T-helper 2 cell (primary cell): ENCODE measurements at regions not wholly inside any gene's neighbourhood (a gene's known extent, or its start where the extent isn't known, plus 50 kb on each side); places are given as distances from the start of the nearest gene placed in this dataset.
"Not testable (repeated sequence)": the region's sequence is repeated elsewhere in the genome, so short reads cannot be mapped to it uniquely, and the experiment has no call there.

Experiments used
- DNase-seq, 5 experiments: peaks; one replicate each; pipeline versions ENCODE4 v3.0.0 to v3.0.0-alpha.2; 2012 to 2022

DNA sequence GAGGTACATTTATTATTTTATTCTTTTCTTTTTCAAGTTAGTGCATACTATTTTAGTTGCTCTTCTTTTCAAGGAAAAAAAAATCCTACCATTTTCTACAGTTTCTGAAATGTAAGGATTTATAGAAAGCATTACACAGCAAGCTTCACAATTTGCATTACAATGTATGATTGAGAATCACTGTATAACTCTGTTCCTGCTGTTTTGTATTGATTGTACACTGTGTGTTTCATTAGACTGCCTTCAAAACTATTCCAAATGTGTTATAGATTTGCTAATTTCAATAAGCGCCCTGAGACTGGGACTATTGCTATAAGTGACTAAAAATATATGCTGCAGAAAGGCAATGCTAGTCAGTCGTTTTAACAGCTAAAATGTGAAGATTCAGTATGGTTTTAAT is 479.7 kb upstream of the EYS start:
- DNase-seq = no peak

DNA sequence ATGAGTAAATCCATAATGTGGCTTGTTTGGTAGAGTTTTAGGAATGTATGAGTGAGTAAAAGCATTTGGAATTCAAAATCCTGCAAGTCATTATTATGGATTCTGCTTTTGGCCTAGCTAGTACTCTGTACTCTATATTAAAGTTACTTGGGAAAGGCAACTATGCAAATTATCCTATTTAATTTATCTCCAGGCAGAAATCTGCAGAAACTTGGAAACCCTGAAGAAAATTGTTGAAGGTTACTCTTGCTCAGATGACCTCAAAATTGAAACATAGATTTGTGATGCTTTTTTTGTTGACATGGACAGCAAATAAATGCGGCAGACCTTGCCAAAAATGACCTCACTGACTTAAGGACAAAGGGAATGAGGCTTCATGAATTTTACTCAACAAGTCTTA is 477.1 kb upstream of the EYS start:
- DNase-seq = no peak

DNA sequence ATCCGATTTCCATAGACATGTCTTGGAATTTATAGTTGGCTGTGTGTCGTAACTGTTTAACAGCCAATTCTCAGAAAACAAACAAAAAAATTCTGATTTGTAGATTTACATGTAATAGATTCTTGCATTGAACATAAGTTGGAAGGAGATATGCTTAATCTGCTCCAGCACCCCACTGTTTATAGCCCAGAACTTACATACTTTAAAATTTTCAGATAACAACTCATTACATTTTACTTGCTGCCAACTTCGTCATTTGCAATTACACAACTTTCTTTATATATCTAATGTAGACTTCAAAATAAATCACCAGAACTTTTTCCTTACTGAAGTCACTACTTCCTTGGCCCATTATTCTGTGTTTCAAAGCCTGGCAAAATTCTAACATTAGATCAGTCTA is 472.3 kb upstream of the EYS start:
- no peak for DNase-seq

DNA sequence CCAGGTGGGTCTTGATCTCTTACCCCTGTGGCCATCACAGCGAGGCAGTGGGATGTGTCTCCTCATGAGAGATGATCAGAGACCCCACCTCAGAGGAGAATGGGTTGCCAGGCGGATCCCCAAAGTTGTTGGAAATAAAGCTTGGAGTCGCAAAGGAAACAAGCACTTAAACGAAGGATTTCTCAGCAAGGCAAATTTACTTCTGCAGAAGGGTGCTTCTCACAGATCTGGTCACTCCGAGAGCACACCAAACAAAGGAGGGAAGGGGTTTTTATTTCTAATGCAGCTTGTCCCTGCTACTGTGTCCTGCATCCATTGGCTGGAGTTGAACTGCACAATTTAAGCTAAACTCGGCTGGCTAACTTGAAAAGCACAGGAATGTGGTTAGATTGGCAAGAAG is 466.6 kb upstream of the EYS start:
- DNase-seq = no peak

DNA sequence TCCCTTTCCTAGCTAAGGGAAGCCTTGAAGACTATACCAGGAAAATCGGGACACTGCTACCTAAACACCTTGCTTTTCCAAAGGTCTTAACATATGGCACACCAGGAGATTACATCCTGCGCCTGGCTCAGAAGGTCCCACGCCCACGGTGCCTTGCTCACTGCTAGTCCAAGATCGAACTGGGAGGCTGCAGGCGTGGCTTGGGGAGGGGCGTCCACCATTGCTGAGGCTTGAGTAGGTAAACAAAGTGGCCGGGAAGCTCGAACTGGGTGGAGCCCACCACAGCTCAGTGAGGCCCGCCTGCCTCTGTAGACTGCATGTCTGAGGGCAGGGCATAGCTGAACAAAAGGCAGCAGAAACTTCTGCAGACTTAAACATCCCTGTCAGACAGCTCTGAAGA is 459.7 kb upstream of the EYS start:
- DNase-seq = not testable (repeated sequence)

DNA sequence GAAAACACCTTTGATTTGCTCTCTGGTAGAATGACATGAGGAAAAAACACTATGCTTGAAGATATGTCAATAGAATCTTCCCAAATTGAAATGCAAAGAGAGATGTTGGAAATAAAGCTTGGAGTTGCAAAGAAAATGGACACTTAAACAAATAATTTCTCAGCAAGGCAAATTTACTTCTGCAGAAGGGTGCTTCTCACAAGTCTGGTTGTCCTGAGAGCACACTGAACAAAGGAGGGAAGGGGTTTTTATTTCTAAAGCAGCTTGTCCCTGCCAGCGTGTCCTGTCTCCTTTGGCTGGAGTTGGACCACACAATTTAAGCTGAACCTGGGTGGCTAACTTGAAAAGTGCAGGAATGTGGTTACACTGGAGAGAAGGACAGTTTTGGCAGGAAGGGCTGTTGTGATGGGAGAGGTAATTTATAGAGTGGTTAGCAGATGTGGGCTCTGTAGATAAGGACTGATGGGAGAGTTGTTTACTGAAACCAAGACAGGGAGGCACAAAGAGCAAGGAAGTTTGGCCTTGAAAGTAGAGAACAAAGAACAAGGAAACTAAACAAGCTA is 454.6 kb upstream of the EYS start:
- DNase-seq = no peak

DNA sequence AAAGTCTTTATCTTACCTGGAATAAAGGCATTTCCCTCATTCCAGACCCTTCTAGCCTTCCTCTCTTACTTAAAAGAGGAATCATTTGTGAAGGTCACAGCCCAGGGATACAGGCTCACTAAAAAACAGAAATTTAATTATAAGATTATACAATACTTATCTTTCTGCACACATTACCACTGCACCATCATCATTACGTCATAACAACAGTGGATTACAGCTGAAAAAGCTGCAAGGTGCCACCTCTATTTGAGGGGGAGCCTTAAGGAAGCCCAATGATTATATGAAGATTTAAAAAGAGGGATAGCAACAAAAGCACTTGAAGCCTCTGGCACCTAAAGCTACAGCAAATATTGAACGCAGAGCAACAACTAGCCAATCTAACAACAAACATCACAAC is 452.9 kb upstream of the EYS start:
- DNase-seq = no peak

DNA sequence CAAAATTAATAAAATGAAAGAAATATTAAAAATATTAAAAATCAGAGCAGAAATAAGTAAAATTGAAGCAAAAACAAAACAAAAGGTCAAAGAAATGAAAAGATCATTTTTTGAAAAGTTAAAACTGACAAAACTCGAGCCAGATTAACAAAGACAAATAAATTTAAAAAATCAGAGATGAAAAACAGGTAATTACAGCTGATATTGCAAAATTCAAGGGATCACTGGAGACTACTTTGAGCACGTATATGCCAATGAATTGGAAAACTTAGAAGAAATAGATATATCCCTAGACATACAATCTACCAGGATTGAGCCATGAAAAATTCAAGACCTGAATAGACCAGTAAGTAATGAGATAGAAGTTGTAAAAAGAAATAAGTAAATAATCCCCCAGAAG is 446.2 kb upstream of the EYS start:
- DNase-seq = no peak

DNA sequence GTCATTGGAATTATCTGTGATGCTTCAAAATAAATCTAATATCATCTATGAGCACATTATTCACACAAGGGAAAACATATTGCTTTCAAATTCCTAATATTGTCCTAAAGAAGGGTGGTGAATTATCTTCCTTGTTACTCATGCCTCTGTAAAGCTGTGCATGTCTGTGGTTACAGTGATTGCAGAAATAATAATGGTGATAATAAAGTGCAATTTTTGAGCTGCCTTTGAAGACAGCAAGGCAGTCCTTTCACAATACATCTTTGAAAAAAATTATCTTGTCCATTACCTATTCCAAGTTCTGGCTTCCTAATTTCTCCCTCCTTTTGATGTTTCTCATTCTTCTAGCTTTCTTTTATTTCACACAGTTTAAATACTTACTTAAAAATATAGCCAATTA is 442.1 kb upstream of the EYS start:
- no peak for DNase-seq

DNA sequence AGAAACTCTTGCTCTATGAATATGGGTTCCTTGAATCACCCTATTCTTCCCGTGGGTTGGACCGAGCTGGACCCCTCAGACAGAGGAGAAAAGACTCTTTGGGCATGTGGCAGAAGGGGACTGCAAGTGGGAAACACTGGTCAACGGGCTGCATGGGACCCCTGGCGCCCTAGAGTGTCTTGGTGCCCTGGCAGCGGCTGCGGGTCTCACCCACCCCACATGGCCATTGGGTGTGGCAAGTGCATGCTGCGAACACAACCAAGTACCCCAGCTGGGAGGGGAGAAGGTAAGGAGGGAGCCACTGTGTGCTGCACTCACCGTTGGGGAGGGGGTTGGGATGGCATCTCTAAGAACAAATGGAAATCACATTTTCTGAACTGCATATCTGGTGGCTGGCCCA is 438.8 kb upstream of the EYS start:
- no peak for DNase-seq

DNA sequence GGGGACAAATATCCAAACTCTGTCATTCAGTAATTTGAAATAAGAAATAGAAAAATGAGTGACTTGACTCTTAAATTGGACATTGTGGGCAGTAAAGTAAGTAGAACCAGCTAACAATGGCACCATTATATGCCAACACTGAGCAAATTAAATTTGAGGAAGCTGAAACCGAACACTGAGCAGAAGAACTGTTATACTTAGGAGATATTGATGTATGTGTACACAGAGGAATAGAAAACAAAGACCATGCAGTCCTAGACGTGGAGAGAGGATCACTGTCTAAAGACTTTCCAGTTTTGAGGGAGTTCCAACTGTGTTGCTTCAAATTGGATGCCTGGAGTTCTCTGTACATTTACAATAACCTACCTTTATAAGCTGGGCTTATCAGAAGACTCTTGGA is 427.0 kb upstream of the EYS start:
- no peak for DNase-seq

DNA sequence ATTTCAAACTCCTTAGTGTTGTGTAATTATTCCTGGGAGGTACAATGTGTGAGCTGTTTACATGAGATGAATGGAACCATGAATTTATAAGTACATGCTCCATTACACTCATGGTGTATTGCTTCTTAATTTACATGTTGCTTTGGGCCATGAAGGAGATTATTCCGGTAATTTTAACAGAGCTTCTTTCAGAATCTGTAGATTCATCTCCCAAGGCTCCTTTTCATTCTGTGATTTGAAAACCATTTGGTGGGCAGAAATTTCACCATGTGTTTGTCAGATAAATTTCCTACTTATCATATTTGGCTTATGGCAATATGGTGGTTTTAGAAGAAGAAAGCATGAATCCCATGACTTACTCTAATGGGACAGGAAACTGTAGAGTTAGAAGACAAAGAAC is 421.6 kb upstream of the EYS start:
- DNase-seq = no peak

DNA sequence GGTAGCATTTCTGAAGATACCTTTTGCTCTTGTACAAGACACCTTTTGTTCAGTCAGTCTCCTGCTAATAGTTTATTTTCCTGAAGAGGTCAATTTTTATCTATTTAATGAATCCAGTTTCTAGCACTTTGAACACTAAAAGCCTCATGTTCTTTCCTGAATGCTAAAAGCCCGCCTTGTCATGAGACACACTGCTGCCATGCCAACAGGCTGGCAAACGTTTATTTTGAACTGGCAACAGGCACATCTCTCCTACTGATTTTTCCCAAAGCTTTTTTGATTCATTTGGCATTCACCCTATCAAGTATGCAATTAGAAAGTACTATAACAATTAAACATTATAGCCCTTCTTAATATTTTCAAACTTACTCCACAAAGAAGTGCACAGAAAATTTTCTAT is 421.2 kb upstream of the EYS start:
- DNase-seq = no peak

DNA sequence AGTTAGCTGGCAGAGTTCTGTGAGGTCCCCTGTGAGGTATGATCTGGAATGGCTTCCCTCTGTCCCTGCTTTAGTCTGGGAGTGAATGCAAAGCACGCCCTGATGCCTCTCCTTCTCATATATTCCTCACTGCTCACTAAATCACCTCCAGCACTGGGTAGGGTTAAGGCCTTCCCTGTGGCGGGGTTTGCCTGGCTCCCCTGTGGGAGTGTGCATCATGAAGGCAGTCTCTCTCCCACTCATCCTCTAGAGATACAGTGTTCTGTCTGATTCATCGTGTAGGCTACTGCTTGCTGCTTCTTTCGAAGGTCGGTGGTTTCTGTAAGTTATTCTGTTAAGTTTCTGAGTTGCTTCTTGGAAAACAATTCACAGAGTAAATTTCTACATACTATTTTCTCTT is 420.0 kb upstream of the EYS start:
- no peak for DNase-seq

DNA sequence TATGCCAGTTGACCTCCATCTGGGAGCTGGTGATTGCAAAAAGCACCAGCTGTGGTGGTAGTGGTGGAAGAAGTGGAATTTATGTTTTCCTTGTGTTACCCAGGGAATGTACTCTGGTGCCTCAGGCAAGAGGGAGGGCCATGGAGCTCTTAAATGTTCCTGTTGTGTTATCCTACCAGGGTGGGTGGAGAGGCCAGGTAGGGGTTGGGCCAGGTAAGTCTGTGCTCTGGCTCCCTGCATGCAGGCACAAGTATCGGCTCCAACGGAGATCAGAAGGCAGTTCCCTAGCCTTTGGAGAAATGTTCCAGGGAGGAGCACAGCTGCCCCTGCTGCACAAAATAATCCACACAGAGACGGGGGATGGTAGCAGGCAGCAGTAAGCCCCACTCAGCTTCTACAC is 419.3 kb upstream of the EYS start:
- no peak for DNase-seq

DNA sequence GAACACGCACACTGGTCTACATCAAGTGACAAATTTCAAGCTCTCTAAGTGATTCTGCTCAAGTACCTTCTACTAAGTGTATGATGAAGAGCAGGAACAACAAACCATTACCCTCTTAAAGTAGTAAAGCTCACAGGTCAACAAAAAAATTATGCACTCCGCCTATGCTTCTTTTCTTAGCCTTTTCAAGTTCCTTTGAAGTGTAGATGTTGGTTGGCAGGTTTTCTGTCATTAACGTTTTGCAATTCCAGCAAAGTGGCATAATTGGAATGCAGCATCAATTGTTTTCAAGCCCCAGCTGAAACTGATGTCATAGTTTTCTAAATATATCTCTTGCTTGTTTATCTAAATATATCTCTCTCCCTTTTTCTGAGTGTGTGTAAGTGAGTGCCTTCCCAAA is 396.9 kb upstream of the EYS start:
- DNase-seq = no peak

DNA sequence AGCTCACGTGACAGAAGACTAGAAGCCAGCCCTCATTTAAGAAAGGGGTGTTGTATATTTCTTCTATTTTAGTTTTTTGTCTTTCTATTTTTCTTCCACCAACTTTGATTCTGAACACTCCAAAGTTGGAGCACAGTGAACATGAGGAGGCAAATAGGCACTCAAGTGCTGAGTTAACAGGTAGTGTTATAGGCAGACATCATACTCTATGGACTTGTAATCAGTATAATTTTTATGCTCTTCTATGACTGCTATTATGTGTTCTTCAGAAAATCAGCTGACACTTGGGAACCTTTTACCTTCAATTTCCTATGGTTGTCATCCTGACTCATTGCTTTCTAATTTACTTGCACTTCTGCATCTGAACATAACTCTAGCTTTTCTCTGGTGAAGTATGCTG is 396.3 kb upstream of the EYS start:
- no peak for DNase-seq

DNA sequence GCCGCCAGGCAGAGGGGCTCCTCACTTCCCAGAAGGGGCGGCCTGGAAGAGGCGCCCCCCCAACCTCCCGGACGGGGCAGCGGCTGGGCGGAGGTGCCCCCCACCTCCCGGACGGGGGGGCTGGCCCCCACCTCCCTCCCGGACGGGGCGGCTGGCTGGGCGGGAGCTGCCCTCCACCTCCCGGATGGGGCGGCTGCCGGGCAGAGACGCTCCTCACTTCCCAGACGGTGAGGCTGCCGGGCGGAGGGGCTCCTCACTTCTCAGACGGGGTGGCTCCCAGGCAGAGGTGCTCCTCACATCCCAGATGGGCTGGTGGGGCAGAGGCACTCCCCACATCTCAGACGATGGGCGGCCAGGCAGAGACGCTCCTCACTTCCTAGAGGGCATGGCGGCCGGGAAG is 389.7 kb upstream of the EYS start:
- no peak for DNase-seq

DNA sequence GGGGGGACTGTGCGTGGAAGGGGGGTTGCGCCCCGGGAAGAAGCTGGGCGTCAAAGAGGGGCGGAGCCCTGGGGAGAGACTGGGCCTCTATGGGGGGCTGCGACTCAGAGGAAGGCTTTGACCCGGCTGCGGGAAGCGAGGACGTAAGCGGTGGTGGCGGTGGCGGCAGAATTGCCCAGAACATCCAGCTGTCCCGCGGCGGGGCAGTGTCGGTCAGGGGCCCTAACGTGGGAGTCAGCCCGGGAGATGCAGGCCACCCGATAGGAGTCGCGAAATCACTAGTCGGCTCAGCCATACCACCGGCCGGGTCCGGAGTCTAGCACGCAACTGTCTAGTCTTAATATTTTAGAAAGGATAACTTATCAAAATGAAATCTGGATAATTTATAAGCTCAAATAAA is 387.6 kb upstream of the EYS start:
- DNase-seq = no peak

DNA sequence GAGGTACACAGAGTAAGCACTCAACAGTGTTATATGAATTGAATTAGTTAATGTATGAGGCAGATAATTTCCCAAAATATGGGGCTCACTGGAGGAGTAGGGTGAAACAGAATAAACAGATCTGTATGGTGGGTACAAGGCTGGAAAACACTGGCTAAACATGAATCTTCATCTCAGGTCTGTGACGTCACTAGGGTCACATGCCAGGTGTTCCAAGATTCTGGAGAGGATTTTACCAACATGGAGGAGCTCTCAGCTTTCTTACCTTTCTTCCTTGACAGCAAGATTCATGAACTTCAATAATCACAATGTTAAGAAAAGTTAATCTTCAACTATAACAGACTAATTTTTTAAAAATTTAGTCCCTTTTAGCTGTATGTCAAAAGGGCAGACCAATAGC is 385.3 kb upstream of the EYS start:
- DNase-seq = not testable (repeated sequence)

DNA sequence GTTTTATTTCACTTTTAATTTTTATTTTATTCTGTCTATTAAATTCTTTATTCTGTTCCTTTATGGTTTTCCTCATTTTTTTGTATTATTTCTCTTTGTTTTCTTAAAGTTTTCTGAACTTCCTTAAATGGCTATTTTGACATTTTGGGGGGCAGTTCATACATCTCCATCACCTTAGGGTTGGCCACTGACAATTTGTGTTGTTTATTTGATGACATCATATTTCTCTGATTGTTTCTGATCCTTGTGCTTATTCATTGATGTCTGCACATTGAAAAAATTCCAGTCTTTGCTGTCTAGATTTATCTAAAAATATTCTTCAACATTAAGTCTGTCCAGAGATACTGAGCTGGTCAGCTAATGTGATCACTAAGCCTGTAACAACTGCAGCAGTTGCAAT is 379.5 kb upstream of the EYS start:
- DNase-seq = no peak

DNA sequence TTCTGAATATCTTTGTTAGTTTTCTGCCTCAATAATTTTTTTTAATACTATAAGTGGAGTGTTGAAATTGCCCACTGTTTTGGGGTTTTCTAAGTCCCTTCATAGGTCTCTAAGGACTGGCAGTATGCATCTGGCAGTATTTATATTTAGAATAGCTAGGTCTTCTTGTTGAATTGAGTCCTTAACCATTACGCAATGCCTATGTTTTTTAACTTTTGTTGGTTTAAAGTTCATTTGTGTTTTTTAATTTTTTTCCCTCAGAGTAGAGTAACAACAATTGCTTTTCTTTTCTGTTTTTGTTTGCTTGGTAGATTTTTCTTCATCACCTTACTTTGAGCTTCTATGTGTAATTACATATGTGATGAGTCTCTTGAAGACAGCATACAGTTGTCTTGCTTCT is 375.9 kb upstream of the EYS start:
- no peak for DNase-seq

DNA sequence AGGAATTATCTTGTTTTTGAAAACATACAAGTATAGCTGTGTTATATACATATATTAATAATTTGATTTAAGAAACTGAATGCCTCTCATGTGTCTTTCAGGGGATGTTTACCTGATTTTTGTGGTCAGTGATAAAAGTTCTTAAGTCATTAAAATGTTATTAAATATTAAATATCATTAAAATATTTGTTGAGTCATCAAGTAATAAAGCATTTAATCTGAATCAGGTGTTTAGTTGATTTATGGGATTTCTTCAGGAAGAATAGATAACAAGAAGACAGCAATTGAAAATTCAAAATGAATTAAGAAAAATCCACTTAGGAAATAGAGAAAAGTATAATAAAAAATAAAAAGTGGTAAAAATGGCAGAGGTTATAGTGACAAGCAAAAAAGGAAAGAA is 361.9 kb upstream of the EYS start:
- DNase-seq = no peak

DNA sequence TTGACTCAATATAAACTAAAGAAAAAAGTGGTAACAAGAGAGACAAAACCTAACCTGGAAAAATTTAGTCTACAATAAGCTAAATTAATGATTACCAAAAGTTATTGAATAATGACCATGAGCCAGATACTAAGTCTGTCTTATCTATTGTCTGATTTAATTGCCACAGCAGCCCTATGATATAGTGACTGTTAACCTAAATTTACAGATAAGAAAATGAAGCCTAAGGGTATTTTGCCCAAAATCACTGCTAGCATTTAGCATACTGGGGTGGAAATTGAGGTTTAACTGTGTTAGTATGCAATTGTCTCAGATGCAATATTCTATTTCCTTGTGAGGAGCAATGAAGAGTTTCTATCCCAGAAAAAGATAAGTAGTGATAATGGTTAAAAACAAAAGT is 361.0 kb upstream of the EYS start:
- DNase-seq = no peak

DNA sequence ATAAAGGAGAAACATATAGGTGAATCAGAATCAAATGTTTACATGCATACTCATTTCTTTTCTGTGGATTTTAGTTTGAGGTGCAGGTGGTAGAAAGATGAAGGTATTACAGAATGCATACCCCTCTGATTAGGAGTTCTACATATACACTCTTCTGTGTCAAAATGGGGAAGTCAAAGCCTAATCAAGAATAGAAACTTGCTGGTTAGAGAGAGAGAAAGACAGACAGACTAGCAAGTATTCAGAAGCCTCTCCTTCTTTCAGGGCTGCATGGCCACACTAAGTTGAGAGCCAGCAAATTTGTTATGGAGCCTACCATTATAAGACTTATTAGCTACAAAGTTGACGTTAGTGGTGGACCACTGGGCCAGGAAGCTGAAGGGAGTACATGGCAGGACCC is 358.3 kb upstream of the EYS start:
- DNase-seq = no peak

DNA sequence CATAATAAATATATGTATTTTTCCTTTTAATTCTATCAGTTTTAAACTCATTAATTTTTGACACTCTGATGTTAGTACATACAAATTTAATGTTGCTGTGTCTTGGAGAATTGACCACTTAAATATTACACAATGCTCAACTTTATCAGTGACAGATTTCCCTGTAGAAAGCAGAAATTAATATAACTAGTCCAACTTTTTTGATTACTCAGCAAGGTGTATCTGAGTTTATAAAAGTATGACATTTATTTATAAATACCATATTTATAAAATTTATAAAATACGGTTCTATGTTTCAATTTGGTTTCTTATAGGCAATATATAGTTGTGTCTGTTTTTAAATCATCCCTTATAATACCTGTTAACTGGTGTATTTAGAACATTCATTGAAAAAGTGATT is 350.0 kb upstream of the EYS start:
- no peak for DNase-seq
